ENCODE measurements at regions not wholly inside any gene's neighbourhood (a gene's known extent, or its start where the extent isn't known, plus 50 kb on each side); places are given as distances from the start of the nearest gene placed in this dataset.

DNA sequence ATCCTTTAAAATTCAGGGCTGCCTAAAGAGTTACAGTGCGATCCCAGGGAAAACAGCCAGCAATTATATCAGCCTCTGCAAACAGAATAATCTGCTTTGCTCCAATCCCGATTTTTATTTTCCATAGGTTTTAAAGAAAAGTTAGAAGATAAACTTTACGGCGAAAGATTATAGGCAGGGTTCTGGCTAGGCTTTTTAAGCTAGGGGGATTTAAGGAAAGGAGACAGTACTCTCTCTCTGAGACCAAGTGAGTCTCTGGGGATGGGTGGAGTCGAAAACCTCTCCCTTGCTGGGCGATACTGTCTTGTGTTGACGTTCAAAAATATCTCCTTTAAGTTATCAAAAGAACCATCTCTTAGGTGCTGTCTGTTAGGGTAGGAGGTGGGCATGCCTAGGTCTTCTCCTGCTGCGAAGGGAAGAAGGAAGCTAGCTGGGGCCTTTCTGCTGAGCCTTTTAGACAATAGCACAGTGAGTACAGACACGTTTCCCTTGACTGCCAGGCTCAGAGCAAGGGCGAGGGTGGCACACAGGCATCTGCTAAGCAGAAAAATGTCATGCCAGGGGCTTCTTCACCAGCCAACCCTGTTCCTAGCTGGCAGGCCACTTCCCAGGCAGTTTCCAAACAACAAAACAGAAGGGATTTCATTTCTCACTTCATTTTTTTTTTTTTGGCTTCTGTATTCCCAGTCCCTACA lies 167.9 kb upstream of the MAF start:
- DNase-seq, result no peak

DNA sequence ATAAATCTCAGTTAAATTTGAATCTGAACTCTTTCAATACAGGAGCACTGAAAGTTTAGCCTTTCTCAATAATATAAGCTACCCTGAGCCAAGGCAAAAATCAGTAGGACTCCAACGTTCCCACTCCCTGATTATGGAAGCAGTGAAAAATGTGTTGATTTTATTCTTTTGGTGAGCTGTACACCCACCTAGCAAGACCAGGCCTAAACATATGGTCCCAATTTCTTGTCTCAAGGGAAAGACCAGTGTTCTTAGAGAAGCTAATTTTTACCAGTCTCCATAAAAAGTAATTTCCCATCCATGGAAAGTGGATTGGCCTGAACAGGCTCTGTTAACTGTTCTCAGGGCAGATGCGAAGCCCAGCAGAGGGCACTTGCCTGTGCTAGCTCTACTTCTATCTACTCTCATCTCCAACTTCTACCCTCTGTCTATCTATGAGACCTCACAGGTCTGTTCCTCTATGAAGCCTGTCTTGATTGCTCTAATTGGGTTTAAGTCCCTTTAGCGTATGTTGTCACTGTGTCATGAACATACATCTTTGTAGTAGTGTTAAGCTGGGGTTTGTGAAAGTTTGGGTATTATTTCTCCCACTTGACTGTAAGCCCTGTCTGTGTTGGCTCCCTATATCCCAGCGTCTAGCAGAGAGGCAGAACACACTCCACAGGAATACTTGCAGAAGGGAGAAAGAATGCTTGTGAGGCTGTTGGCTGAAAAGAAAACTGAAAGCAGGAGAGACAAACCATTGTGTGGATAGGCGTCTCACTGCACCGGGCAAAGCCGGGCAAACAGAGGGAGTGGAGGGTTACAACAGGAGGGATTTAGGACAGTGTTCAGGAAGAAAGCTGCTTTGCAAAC lies 167.1 kb upstream of the MAF start:
- no peak for DNase-seq

GRCh38 chr16:79765901-79766394 lies 165.4 kb upstream of the MAF start:
- no peak for DNase-seq

GRCh38 chr16:79765431-79765830 lies 164.9 kb upstream of the MAF start:
- no peak for DNase-seq

GRCh38 chr16:79764415-79765110 lies 164.0 kb upstream of the MAF start:
- no peak for DNase-seq

DNA sequence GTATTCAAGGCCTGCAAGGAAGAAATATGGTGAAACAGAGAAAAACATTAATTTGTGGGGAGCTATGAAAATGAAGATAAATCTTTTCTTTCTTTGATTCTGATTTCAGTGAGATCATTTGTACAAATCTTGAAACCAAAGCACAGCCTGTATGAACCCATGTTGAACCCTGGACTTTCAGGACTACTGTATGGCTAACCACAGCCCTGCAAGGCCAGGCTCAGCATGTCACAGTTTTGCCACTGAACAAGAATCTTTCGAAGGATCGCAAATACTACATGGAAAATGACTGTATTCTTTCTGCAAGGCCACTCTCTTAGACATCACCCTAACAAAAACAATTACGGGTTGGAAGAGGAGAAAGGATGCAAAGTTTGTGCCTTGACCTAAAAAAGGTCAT lies 161.7 kb upstream of the MAF start:
- DNase-seq, result no peak

GRCh38 chr16:79758615-79759346 lies 158.2 kb upstream of the MAF start:
- no peak for DNase-seq

DNA sequence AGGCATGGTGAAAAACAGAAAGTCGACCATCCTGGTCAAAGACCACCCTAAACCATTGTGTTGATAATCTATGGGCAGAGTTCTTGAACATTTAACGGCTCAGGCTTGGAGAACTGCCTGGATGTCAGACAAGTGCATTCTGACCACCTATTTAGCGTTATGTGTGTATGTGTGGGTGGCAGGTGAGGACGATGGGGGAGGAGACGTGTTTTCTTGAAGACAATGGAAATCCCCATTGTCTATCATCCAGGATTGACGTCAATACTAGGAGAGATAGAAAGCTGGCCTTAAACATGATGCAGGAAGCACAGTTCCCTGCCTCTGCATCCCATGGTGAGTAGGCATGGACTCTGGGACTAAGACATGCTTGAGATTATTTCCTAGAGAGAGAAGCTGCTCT lies 157.4 kb upstream of the MAF start:
- DNase-seq, result no peak

DNA sequence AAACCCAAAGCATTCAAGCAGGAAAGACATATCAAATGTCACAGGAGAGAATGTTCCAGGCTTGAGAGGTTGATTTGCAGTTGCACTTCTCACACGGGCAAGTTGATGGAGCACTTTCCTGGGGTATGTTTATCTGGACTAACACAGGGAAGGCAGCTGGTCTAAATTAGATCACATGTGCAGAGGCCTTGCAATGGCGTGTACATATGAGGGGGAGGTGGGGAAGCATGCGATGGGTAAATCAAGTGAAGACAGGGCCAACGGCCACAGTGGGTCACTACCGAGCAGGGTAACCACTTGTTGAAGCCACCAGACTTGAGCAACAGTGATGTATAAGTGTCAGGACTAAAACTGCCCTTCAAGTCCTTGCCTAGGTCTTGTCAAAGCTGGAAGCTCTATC lies 156.6 kb upstream of the MAF start:
- no peak for DNase-seq

DNA sequence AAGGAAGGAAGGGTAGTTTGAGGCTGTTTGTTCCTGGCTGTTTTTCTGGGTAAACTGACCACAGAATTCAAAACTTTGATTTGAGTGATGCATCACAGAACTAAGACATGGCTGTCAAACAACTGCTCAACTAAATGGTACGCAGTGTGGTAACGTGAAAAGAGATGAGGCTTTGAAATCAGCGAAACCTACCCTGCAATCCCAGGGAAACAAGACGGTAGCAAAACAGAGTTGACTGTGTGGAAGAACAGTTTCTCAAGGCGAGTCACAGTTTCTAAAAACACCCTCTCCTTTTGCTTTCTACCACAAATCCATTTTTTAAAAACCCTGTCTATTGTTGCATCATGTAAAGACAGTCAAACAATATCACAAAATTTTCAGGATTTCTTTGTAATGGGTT lies 156.0 kb upstream of the MAF start:
- no peak for DNase-seq

DNA sequence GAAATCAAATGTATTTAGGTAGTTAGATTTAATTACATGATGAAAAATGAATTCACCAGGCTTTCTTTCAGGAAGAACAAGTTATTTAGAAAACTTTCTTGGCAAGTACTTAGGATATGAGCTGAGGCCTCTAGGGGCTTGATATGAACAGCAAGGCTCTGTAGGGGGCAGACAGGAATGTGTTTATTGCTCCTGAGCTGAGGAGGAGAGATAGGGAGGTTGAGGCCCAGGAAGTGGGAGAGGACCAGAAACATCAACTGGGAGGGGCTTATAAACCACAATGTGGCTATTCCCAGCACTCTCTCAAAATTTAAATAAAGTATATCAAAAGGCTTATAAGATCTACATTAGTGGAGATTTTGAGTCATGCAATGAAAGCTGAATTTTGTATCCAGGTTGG lies 154.0 kb upstream of the MAF start:
- DNase-seq, result no peak

DNA sequence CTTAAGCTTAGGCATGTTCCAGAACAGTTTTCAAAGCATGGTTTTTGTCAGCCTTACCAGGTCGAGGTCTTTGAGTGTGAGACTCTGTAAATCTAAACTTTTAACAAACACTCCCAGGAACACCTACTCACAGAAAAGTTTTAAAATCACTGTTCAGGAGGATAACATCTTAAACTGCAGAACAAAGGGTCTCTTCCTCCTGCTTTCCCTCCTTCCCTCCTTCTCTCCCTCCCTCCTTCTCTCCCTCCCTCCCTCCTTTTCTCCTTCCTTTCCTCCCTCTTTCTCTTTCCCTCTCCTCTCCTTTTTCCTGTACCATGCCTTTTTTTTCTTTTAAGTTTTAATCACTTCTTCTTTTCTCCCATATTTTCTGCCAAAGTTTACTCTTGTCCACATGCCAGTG lies 153.5 kb upstream of the MAF start:
- no peak for DNase-seq

DNA sequence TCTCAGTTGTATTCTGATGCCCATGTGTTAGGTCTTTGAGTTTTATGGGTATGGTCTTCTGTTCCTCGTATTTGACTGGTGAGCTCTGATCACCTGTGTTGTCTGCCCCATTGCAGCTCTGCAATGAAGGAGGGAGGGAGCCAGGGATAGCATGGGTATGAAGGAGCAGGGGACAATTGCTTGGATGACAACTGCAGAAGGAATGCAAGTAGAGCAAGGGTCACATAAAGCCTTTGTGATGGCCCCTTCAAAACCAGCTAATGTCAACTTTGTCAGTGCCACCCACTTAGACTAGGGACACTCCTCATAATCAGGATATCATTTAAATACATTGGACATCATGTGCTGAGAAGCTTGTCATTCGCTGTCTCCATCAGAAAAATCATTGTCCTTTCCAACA lies 152.7 kb upstream of the MAF start:
- DNase-seq, result no peak

GRCh38 chr16:79752396-79752795 lies 151.9 kb upstream of the MAF start:
- DNase-seq, result no peak

- DNase-seq, result no peak
Observed at GRCh38 chr16:79751471-79752184, 151.1 kb upstream of the MAF start.

DNA sequence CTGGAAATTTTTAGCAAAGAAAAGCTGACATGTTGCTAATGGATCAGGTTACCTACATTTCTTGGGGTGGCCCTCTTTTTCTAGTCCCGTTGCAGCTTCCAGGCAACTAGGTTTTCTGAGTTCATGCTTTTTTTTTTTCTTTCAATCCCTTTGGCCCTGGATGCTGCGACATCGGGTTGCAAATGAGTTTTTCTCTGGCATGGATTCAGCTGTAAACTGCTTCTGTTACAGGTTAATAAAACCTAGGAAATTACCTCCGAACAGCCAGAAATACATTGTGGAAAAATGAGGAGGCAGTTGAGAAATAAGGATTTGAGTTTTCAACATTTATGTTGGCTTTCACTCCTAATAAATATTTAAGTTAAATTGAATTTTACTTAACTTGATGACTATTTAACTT lies 149.8 kb upstream of the MAF start:
- DNase-seq, result no peak

- DNase-seq, result no peak
Observed at GRCh38 chr16:79748629-79749028, 148.1 kb upstream of the MAF start.

GRCh38 chr16:79747688-79748087 lies 147.2 kb upstream of the MAF start:
- no peak for DNase-seq

GRCh38 chr16:79740252-79740651 lies 139.7 kb upstream of the MAF start:
- DNase-seq, result no peak

GRCh38 chr16:79735271-79735670 lies 134.7 kb upstream of the MAF start:
- no peak for DNase-seq

DNA sequence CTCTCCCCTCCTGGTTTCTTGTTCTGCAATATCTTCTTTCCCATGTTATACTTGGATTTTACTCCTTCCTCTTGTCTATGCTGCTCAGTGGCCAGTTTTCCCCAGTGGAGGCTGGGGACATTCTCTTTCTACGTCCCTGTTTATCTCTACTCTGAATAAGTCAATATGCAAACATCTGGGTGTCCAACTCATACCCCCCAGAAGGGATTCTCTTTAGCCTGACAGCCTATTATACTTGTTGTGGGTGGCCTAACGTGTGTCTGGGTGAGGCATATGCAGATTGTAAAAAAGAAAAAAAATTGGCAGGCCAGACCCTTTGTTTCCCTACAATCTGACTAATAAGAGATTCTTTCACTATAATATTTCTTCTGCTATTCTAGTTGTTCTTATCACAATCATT lies 134.2 kb upstream of the MAF start:
- DNase-seq, result no peak

- DNase-seq, result no peak
Observed at GRCh38 chr16:79728923-79729240, 128.3 kb upstream of the MAF start.
